ENCODE measurements at regions not wholly inside any gene's neighbourhood (a gene's known extent, or its start where the extent isn't known, plus 50 kb on each side); places are given as distances from the start of the nearest gene placed in this dataset.

DNA sequence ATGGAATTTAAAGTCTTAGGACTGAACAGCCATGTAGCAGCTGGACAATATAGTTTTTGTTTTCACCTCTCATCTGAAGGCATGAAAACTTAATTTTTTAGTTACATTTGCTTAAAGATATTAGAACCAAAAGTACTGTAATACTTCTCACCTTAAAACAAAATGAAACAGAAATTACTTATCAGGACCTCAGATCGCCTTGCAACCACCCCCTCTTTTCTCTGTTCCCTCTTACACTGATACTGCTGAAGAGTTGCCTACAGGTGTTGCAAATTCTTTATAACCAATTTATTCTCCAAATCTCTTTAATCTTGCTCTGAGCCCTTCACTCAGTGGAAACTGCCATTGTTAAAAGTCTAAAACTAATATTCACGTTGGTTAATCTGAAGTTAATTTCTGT, 145.0 kb downstream of the SPCS3 start:
- TF ChIP-seq EZH2 (IDR thresholded peaks at IDR 0.05; ENCODE audit: insufficient read depth, poor library complexity, severe bottlenecking), result no peak
- no peak for TF ChIP-seq EZH2phosphoT487 (IDR thresholded peaks at IDR 0.05; ENCODE audit: insufficient read depth, low read depth)
